PFSK-1 (cell line): ENCODE measurements at regions not wholly inside any gene's neighbourhood (a gene's known extent, or its start where the extent isn't known, plus 50 kb on each side); places are given as distances from the start of the nearest gene placed in this dataset.

ENCODE experiments used
- FOXP2 ChIP-seq: optimal IDR thresholded peaks from 2 replicates; pipeline ENCODE3; 2011; ENCODE audit warnings: borderline replicate concordance, control low read depth, inconsistent platforms; ENCODE audit not compliant: insufficient read depth; ENCODE audit errors: extremely low read length, extremely low read depth
- POLR2AphosphoS5 ChIP-seq: IDR thresholded peaks from 2 replicates; pipeline ENCODE4 v1.6.1; 2012; ENCODE audit warnings: low read depth, mild to moderate bottlenecking, control low read depth, low read length, moderate library complexity
- REST ChIP-seq, 2 experiments: IDR thresholded peaks; 2 replicates each; pipeline versions ENCODE4 v1.6.1 to v1.8.0; 2011 to 2012; ENCODE audit warnings: low read depth in 2 of 2, low read length in 2 of 2, control low read depth in 1 of 2, inconsistent platforms in 1 of 2, mild to moderate bottlenecking in 1 of 2, moderate library complexity in 1 of 2; ENCODE audit not compliant: insufficient read depth in 1 of 2
- SIN3A ChIP-seq: IDR thresholded peaks from 2 replicates; pipeline ENCODE4 v1.6.1; 2012; ENCODE audit warnings: mild to moderate bottlenecking, low read length, moderate library complexity, borderline replicate concordance; ENCODE audit not compliant: insufficient read depth
- TAF1 ChIP-seq: IDR thresholded peaks from 2 replicates; pipeline ENCODE4 v1.6.1; 2012; ENCODE audit warnings: low read length, control low read depth, borderline replicate concordance; ENCODE audit not compliant: insufficient read depth

GRCh38 chrY:19644889-19645638, 99.5 kb downstream of the KDM5D start:
- TF ChIP-seq POLR2AphosphoS5 (no peak), REST (IDR thresholded peaks at IDR 0.05; ENCODE audit: insufficient read depth in 1 of 2, low read depth in 2 of 2, low read length in 2 of 2) (no peak), TAF1 (no peak), SIN3A (no peak), FOXP2 (no peak)

DNA sequence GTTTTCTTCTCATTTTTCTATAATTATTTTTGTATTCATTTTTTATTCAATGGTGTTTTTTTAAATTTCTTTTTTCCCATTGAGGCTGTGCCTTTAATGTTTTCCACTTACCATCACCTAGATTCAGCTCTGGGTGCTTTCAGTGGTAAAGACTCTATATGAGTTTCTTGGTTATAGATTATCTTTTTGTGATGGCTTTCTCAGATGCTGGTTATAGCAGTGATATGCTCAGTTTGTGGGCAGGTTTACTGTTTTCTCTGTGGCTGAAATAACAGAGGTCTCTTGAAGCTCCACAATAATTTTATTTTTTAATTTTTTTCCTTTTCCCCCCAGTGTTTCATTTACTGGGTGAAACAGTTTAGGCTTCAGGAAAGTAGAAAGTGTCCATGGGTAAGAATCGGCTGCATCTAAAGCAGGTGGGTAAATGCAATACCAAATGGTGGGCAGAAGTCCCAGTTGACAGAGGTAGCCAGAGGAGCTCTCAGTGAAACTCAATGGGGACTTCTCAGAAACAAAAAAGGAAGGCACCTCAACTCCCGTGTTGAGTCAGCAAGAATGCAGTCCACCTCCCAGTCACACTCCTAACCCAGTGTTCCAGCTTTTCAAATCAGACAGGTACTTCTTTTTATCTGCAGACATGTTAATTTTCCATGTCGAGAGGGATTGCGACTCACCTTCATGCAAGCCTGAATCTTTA, 106.7 kb downstream of the KDM5D start:
- no peak for TF ChIP-seq REST (IDR thresholded peaks at IDR 0.05; ENCODE audit: insufficient read depth in 1 of 2, low read depth in 2 of 2, low read length in 2 of 2)
- no peak for TF ChIP-seq POLR2AphosphoS5
- no peak for TF ChIP-seq FOXP2
- TF ChIP-seq TAF1 = no peak
- TF ChIP-seq SIN3A = no peak

DNA sequence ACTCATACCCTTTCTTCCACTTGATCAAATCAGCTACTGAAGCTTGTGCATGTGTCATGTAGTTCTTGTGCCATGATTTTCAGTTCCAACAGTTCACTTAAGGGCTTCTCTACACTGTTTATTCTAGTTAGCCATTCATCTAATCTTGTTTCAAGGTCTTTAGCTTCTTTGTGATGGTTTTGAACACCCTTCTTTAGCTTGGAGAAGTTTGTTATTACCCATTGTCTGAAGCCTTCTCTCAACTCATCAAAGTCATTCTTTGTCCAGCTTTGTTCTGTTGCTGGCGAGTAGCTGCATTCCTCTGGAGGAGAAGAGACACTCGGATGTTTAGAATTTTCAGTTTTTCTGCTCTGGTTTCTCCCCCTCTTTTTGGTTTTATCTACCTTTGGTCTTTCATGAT, 115.6 kb downstream of the KDM5D start:
- no peak for TF ChIP-seq FOXP2
- TF ChIP-seq SIN3A = no peak
- TF ChIP-seq POLR2AphosphoS5 = no peak
- TF ChIP-seq TAF1 = no peak
- no peak for TF ChIP-seq REST (IDR thresholded peaks at IDR 0.05; ENCODE audit: insufficient read depth in 1 of 2, low read depth in 2 of 2, low read length in 2 of 2)

DNA sequence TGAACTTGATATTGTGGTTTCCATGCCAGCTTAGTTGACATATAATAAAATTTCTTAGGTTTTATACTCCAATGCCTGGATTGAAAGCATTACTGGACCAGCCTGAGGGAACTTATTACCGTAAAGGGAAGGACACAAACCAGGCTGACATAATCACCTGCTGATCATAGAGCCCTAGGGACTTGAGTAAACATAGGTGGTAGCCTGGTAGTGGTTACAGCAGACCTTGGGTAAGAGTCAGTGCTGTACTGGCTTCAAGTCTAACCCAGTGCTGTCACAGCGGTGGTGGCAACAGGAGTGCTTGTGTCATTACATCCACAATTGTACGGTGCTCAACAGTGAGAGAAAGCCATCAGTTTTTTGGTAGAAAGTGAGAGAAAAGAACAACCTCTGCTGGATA, 122.1 kb downstream of the KDM5D start:
- TF ChIP-seq REST (IDR thresholded peaks at IDR 0.05; ENCODE audit: insufficient read depth in 1 of 2, low read depth in 2 of 2, low read length in 2 of 2) (no peak), POLR2AphosphoS5 (no peak), FOXP2 (no peak), SIN3A (no peak), TAF1 (no peak)
